Astrocyte of the spinal cord (primary cell): ENCODE measurements at regions not wholly inside any gene's neighbourhood (a gene's known extent, or its start where the extent isn't known, plus 50 kb on each side); places are given as distances from the start of the nearest gene placed in this dataset.

Source experiments
- DNase-seq: peaks from one replicate; pipeline ENCODE4 v3.0.0; 2011; ENCODE audit warnings: low read depth, low spot score
- H3K4me3 ChIP-seq: 2 replicates; pipeline ENCODE4 v1.5.1; 2011; ENCODE audit warnings: low read depth, mild to moderate bottlenecking, low read length, moderate library complexity
- CTCF ChIP-seq: IDR thresholded peaks from 2 replicates; pipeline ENCODE4 v1.5.1; 2012; ENCODE audit warnings: low read depth, mild to moderate bottlenecking, low read length, inconsistent platforms
- in situ Hi-C: cut with HindIII; loops from 2 replicates; pipeline ENCODE4 v1.10.0; 2017; ENCODE audit warnings: low sequenced_read_pairs

GRCh38 chr10:78945838-78946237, 122.9 kb upstream of the ZMIZ1 start:
- H3K4me3 ChIP-seq = no peak overlapping the region
- DNase-seq = no peak
- in situ Hi-C loops = loop anchor here (25.0 kb wide), 1 partner anchor 116 kb away; the partner anchor contains the start of gene ZMIZ1
- TF ChIP-seq CTCF = no peak

GRCh38 chr10:78947226-78947625, 121.5 kb upstream of the ZMIZ1 start:
- no peak for DNase-seq
- no peak for TF ChIP-seq CTCF
- H3K4me3 ChIP-seq = no peak overlapping the region
- in situ Hi-C loops = loop anchor here (25.0 kb wide), 1 partner anchor 115 kb away; the partner anchor contains the start of gene ZMIZ1

DNA sequence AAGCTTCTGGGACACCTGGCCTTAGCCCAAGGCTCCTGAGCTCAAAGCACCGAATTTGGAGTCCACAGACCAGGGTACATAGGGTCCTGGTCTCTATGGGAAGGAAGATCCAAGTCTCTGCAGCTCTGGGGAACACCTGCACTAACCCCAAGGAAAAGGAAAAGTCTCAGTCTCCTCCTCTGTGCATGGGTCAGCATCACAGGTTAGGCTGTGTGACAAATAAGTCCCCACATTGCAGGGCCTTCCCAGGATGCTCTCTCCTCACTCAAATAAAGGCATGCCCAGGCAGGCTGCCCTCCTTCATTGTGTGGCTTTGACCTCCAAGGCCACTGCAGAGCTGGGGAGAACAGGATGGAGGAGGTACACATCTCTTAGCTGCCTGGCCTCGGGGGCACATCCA, 121.0 kb upstream of the ZMIZ1 start:
- H3K4me3 ChIP-seq = no peak overlapping the region
- in situ Hi-C loops = loop anchor here (25.0 kb wide), 1 partner anchor 115 kb away; the partner anchor contains the start of gene ZMIZ1
- no peak for DNase-seq
- no peak for TF ChIP-seq CTCF

- no peak for TF ChIP-seq CTCF
- H3K4me3 ChIP-seq = no peak overlapping the region
- in situ Hi-C loops = loop anchor here (25.0 kb wide), 1 partner anchor 114 kb away; the partner anchor contains the start of gene ZMIZ1
- DNase-seq = no peak
Measured at GRCh38 chr10:78948621-78949030, 120.1 kb upstream of the ZMIZ1 start.

GRCh38 chr10:78950656-78951587, 117.8 kb upstream of the ZMIZ1 start:
- in situ Hi-C loops = no loop called here
- H3K4me3 ChIP-seq = no peak overlapping the region
- DNase-seq = no peak
- no peak for TF ChIP-seq CTCF

DNA sequence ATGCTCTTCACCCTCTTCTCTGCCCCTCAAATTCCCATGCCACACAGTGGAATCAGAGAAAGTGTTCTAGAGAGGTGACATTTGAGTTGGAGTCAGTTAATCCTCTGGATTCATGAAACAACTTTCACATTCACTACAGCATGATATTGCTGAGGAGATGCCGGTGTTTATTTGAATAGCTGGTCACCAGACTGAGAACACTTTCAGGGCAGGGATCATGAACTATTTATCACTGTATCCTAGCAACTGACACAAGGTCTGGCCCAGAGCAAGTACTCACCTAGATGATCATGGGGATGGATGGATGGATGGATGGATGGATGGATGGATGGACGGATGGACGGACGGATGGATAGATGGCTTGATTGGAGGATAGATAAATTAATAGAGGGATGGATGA, 116.7 kb upstream of the ZMIZ1 start:
- DNase-seq = no peak
- TF ChIP-seq CTCF = no peak

More for the DNA sequence above, 116.7 kb upstream of the ZMIZ1 start:
- in situ Hi-C loops = no loop called here
- no peak overlapping the region for H3K4me3 ChIP-seq
